ENCODE measurements at regions not wholly inside any gene's neighbourhood (a gene's known extent, or its start where the extent isn't known, plus 50 kb on each side); places are given as distances from the start of the nearest gene placed in this dataset.
"Not testable (repeated sequence)": the region's sequence is repeated elsewhere in the genome, so short reads cannot be mapped to it uniquely, and the experiment has no call there.

DNA sequence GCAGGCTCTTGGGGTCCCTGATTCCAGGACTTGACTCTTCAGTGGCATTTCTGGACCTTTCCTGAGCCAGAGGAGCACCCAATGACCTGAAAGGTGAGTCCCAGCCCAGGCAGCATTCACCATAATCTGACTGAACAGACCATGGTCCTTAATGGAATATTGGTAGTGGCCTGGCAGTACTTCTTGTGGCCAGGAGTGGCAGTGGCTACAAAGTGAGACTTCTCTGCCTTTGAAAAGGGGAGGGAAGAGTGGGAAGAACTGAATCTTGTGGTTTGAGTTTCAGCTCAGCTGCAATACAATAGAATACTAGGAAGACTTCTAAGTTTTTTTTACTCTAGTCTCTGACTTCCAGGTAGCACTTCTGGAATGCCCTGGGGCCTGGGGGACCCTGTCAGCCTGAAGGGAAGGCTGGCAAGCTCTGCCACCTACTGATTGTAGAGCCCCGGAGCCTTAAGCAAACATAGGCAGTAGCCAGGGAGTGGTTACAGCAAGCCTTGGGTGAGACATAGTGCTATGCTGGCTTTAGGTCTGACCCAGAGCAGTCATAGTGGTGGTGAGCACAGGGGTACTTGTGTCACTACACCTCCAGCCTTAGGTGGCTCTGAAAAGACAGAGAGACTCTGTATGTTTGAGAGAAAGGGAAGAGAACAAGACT is 674.2 kb upstream of the MANEA start:
- DNase-seq: no peak

GRCh38 chr6:94899191-94899590 is 678.1 kb upstream of the MANEA start:
- no peak for DNase-seq

DNA sequence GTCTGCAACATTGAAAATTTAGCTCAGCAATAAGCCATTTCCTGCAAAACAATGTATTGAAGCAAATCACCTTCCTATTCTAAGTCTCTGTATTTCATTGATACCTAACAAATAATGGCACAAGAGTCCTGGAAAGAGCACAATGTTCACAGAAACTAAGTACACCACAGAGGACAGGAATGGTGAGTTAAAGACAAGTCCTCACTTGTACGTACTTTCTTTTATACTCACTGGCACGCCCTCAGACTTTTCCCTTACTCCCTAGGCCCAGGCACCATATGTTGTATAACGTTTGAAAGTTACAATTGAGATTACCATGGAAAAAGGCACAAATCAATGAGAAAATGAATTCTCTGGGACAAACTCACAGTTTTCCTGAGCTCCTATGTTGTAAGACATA is 683.0 kb upstream of the MANEA start:
- DNase-seq: no peak

GRCh38 chr6:94893327-94893726 is 684.0 kb upstream of the MANEA start:
- DNase-seq: no peak

- DNase-seq: not testable (repeated sequence)
These were observed 703.5 kb upstream of the MANEA start for GRCh38 chr6:94873819-94874218.

DNA sequence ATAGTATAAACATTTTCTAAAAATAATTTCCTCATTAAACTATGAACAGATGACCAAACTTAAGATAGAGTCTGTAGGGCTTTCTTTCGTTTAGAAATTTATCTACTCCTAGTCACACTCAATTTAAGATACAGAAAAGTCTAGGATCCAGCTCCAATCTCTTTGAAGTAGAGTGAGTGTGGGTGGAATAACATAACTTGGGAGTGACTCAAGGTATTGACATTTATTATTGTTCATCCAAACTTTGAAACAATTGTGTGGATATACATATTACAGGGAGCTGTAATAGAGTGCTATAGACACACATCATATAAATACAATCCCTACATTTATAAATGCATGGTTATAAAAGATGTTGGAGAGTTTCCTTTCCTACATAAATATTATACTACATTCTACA is 715.2 kb upstream of the MANEA start:
- DNase-seq: no peak

DNA sequence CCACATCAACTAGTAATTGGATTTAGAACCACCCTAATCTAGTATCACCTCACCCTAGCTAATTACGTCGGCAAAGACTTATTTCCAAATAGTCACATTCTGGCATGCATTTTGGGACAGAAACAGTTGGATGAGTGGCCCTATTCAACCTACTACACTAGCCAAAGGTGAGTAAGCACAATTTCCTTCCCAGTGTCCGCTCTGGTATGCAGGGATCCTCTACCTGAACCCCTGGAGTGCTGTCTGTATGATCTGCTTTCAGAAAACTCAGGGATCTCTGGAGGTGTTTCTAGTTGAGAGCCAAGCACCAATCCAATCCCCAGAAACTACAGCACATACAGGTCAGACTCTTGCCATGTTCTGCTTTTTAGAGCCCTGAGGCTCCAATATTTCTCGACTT is 717.4 kb upstream of the MANEA start:
- no peak for DNase-seq

- DNase-seq: not testable (repeated sequence)
These were observed 720.3 kb upstream of the MANEA start for GRCh38 chr6:94856999-94857398.

GRCh38 chr6:94851329-94851728 is 726.0 kb upstream of the MANEA start:
- DNase-seq: not testable (repeated sequence)

GRCh38 chr6:94845742-94846141 is 731.6 kb upstream of the MANEA start:
- no peak for DNase-seq

DNA sequence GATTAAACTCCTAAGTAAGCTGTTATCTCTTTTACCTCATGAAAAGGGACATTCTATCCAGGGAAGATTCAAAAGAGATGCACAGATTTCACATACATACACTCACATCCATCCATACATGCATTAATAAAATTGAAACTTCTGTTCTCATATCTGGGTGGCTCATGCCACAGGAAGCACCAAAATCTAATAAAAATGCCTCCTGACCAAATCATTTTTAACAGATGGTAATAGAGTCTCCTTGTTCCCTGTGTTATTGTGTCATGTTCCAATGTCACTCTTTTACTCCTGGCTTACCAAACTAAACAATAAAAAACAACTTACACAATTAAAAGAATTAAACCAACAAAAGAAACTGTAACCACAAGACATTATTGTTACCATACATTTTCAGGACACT is 742.1 kb upstream of the MANEA start:
- DNase-seq: no peak

DNA sequence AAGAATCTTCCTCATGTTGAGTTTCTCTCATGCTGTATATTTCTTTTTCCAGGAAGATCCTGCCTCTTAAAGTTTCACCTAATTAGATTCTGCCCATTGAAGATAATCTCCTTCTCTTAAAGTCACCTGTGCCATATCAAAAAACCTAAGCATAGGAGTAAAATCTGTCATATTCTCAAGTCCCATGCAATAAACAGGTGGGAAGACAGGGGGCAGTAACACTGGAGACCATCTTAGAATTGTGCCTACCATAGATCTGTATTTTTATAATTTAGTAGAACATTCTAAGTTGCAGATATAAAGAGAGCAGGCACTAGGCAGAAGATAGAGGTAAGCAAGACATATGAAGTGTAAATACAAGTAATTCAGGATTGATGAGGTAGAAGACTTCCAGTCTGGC is 763.5 kb upstream of the MANEA start:
- no peak for DNase-seq

- no peak for DNase-seq
These were observed 776.0 kb upstream of the MANEA start for GRCh38 chr6:94801344-94801743.

- no peak for DNase-seq
These were observed 791.8 kb upstream of the MANEA start for GRCh38 chr6:94785514-94785913.

DNA sequence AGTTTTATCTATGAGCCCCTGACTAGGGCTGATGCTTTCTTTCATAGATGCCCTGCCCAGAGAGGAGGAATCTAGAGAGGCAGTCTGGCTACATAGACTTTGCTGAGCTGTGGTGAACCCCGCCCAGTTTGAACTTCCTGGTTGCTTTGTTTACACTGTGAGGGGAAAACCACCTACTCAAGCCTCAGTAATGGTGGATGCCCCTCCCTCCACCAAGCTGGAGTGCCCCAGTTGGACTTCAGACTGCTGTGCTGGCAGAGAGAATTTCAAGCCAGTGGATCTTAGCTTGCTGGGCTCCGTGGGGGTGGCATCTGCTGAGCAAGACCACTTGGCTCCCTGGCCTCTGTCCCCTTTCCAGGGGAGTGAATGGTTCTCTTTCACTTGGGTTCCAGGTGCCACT is 792.3 kb upstream of the MANEA start:
- DNase-seq: peak; percentile 20

GRCh38 chr6:94769197-94769596 is 808.1 kb upstream of the MANEA start:
- no peak for DNase-seq

- DNase-seq: peak; percentile 56
These were observed 825.5 kb upstream of the MANEA start for GRCh38 chr6:94751641-94752329.

GRCh38 chr6:94736236-94736635 is 841.1 kb upstream of the MANEA start:
- DNase-seq: no peak

GRCh38 chr6:94735270-94735669 is 842.1 kb upstream of the MANEA start:
- DNase-seq: no peak

- DNase-seq: no peak
These were observed 842.6 kb upstream of the MANEA start for GRCh38 chr6:94734751-94735150.

GRCh38 chr6:94733066-94733465 is 844.3 kb upstream of the MANEA start:
- no peak for DNase-seq

DNA sequence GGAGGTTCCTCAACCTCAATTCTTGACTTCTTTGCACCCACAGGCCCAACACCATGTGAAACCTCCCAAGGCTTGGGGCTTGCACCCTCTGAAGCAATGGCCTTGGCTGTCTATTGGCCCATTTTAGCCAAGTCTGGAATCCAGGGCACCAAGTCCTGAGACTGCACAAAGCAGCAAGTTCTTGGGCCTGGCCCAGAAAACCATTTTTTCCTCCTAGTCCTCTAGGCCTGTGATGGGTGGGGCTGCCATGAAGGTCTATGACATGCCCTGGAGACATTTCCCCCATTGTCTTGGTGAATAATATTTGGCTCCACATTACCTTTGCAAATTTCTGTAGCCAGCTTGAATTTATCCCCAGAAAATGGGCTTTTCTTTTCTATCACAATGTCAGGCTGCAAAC is 849.6 kb upstream of the MANEA start:
- DNase-seq: no peak

- DNase-seq: no peak
These were observed 855.9 kb upstream of the MANEA start for GRCh38 chr6:94721459-94721858.

- DNase-seq: no peak
These were observed 863.9 kb upstream of the MANEA start for GRCh38 chr6:94713446-94713845.

DNA sequence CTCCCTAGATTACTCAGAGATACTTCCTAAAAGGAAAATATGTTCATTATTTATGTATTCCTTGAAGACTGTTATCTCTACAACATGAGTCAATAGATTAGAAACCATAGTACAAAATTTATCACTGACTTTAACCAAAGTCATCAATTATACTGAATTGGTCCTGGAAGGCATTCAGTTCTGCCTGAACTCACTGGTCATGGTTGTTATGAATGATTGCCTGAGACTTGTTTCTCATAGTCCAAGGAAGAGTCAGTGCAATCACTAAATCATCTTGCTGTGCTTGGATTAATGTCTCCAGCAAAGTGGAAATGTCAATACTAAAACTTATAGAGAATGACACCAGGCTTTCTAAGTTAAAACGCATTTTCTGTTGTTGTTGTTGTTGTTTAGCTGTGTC is 878.6 kb upstream of the MANEA start:
- DNase-seq: no peak

Measured in RPMI8226 (cell line).